HG03460 (cell line): ENCODE measurements at regions not wholly inside any gene's neighbourhood (a gene's known extent, or its start where the extent isn't known, plus 50 kb on each side); places are given as distances from the start of the nearest gene placed in this dataset.
"Not testable (repeated sequence)": the region's sequence is repeated elsewhere in the genome, so short reads cannot be mapped to it uniquely, and the experiment has no call there.

Experiments
- ATAC-seq: cut with Tn5 transposase; IDR thresholded peaks from one replicate; pipeline ENCODE4 v1.9.1; 2021; ENCODE audit not compliant: unreplicated experiment

DNA sequence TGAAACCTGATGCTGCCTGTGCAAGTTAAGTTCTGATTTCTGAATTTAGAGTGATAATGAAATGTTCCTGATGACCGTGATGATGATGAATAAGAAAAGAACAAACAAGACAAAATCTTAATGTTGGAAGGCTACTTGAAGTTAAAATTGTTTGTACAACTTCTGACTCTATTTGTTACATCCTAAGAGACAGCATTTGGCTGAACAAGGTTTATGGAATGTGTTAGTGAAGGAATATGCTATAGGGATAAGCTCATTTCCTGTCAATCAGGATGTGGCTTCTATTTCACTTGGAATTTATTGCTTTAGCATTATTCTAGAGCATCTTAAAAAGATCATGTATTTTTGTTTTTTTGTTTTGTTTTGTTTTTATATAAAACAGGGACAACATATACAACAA is 267.5 kb downstream of the FAT4 start:
- ATAC-seq = no peak

DNA sequence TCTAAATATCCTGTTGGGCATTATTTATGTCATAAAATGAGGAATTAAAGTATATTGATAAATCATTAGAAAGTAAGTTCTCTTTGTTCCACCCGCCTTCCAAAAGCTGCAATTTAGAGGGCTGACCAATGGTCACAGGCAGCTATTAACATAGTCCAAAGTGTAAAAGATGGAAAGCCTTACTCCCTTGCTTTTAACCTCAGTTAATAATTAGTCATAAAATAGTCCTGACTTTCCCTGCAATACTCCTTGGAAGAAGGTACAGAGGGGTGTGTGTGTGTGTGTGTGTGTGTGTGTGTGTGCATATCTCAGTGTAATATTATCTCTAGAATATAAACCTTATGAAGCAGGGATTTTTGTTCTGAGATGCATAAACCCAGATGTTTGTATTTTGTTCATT is 275.4 kb downstream of the FAT4 start:
- ATAC-seq = no peak

DNA sequence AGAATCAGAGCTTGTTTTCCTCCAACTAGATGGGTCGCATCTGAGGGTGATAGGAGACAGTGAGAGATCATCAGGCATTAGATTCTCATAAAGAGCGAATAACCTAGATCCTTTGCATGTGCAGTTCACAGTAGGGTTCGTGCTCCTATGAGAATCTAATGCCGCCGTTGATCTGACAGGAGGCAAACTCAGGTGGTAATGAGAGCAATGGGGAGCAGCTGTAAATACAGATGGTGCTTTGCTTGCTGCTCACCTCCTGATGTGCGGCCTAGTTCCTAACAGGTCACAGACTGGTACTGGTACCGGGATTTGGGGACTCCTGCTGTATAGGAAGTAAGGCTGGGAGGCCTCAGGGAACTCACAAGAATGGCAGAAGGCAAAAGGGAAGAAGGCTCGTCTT is 276.5 kb downstream of the FAT4 start:
- no peak for ATAC-seq

DNA sequence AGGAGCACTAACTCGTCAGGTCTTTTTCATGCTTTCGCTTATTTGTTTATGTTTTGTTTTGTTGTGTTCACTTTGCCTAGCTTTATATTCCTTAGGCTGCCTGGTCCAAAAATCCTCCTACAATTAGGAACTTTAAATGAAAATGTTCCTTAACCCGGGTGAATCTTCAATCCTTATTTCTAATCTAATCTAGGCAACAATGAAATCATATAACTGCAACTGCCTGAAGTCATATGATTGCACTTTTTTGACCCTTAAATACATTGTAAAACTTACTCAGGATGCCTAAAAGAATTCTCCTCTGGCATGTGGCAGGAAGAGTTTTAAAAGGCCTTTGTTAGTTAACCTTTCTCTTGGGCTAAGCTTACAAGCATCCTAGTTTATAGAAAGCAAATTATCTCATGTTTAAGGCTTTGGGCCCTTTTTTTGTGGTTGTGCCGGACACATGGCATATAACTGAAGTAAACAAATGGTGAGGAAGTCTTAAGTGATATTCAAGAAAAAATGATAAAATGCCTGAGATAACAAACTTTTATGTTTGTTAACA is 279.4 kb downstream of the FAT4 start:
- no peak for ATAC-seq

DNA sequence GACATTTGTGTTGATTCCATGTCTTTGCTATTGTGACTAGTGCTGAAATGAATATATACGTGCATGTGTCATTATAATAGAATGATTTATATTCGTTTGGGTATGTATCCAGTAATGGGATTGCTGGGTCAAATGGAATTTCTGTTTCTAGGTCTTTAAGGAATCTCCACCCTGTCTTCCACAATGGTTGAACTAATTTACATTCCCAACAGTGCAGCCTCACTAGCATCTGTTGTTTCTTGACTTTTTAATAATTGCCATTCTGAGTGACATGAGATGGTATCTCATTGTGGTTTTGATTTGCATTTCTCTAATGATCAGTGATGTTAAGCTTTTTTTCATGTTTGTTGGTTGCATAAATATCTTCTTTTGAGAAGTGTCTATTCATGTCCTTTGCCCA is 291.2 kb downstream of the FAT4 start:
- not testable (repeated sequence) for ATAC-seq

DNA sequence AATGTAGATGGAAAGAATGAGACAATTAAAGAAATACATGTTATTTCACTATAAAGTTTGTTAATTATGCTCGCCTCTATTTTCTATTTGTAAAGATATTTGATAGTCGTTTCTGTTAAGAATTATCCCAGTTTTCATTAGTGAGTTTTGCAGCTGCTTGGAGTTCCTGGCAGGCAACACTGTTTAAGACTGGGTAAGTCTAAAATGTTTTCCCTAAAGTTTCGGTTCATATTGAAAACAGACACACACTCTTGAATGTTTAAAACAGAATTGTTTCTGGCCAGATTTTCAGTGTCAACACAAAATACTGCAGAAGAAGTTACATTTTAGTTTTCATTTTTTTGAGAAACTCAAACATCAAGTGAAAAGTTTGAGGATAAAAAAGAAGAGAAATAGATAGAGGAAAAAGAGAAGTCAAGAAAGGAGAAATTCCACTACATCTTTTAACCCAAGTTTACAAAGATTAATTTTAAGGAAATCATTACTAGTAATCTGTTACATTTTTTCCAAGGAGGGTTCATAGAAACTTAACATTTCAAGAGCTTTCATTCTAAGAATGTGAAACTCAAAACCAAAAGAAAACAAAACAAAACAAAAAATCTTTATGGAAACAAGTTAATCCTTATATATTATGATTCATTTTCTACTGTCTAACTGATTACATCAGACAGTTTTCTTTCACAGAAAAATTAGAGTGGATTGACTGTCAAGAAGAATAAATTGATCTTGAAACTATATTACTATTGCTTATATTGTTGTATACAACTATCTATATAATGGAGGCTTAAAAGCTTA is 305.5 kb downstream of the FAT4 start:
- no peak for ATAC-seq

DNA sequence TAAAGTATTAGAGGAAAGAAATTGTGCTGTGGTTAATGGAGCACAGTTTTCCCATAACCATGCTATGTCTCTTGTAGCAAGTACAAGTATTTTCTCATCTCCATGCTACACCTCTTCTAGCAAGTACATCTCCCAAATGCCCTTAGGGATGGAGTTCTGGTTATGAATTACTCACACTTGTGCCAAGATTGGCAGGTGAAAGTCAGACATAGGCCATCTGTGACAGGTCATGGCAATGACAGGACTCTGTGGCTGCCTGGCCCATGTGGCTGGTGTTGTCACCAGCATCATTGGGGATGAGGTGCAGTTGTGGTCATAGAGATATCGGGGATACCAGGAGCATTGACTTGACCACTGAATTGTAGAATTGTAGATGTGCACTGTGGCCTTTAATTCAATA is 310.2 kb downstream of the FAT4 start:
- no peak for ATAC-seq

DNA sequence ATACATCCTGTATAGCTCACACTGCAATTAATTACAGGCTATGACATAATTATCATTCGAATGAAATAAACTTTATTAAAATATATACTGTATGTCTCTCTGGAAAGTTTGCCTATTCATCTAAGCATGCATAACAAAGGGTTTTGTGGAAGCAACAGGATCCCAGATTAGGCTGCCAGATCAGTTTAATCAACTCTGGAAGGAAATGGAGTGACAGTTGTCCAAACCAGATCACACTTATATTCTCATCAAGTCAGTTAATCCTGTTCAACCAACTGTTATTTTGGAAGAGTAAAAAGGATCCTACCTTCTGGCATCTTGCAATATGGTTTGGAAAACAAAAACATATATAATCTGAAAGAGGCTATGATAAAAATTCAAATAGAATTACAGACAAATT is 312.2 kb downstream of the FAT4 start:
- no peak for ATAC-seq

DNA sequence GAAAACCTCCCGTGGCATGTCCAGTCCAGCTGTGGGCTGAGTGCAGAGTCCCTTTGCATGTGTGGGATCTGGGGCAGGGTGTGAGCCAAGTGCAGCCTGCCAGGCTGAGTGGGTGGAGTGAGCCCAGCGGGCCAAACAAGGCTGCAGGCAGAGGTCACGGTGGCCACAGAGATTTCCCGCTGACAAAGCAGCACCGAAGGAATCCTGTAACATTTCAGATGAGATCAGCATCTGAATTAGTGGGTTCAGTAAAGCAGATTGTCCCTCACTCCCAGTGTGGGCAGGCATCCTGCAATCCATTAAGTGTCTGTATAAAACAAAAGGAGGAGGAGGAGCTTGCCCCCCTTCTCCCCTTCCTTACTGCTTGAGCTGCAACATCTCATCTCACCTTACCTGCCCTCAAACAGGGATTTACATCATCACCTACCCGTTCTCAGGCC is 324.4 kb downstream of the FAT4 start:
- no peak for ATAC-seq

DNA sequence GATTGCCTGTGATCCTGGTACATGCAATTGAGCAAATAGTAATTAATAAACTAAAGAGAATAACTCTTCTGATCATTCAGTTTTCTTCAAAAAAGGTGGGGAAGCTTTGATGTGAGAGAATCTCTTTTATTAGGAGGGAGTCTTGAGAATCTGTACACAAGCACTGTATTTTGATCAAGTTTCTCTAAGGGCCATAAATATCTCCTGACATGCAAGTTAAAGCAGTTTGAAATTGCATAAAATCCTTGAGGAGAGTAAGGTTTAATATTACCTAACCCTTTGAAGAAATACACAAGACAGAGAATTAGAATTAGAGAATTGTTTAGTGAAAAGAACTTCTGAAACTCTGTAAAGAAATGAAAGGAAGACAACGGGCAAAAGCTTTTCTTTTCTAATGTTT is 326.9 kb downstream of the FAT4 start:
- ATAC-seq = no peak

DNA sequence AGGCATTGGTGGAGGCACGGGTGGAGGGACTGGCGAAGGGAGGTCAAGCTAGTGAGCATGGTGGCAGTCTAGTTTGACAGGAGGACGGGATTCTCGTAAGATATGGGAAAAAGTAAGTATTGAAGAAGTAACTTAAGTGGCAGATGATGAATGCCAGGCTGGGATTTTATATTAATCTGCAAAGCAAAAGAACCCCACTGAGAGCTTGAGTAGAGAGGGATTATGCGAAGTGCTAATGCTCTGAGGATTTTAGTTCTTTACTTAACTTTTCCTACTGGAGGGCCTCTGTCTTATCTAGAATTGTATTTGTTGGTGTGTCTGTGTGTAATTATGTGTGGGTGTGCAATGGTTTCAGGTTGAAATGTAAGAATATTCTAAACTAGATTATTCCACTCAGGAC is 327.9 kb downstream of the FAT4 start:
- ATAC-seq = no peak

DNA sequence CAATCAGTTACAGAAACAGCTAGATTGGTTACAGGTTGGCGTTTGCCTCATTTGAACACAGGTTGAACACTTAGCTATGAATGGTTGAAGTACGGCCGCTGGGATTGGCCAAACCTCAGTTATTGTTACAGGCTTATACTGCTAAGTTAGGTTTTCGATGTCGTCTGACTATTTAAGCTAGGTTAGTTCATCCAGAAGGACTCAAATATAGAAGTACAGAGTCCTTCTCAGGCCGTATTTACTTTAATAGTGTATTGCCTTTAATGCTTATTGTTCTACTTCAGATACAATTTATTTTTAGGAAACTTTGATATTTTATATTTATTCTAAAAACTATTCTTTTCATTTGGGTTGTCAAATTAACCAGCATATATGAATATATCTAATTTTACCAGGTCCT is 334.7 kb downstream of the FAT4 start:
- ATAC-seq = no peak

DNA sequence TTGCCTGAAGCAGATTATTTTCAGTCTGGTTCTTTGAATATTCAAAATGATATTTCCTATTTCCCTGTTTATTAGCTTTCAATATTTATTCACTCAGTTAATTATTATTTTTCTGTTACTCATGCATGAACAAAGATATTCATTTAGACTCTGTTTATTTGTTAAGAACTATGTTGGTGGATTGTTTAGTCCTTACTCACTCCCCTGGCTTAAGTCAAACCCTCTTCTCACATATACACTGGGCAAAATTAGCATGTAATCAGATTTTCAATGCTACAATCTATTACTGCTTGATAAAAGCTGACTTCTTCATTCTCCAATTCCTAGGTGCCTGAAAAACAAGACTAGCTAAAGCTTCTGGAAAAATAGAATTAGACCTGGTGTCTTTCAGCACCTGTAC is 335.8 kb downstream of the FAT4 start:
- no peak for ATAC-seq

DNA sequence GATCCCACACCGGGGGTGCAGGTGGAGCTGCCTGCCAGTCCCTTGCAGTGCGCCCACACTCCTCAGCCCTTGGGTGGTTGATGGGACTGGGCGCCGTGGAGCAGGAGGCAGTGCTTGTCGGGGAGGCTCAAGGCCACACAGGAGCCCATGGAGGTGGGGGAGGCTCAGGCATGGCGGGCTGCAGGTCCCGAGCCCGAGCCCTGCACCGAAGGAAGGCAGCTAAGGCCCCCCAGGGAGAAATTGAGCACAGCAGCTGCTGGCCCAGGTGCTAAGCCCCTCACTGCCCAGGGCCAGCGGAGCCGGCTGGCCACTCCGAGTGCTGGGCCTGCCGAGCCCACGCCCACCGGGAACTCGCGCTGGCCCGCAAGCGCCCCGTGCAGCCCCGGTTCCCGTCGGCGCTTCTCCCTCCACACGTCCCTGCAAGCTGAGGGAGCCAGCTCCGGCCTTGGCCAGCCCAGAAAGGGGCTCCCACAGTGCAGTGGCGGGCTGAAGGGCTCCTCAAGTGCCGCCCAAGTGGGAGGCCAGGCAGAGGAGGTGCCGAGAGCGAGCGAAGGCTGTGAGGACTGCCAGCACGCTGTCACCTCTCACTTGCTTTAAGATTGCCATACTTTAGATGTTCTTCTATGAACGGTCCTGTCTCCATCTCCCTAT is 337.1 kb downstream of the FAT4 start:
- ATAC-seq = not testable (repeated sequence)

DNA sequence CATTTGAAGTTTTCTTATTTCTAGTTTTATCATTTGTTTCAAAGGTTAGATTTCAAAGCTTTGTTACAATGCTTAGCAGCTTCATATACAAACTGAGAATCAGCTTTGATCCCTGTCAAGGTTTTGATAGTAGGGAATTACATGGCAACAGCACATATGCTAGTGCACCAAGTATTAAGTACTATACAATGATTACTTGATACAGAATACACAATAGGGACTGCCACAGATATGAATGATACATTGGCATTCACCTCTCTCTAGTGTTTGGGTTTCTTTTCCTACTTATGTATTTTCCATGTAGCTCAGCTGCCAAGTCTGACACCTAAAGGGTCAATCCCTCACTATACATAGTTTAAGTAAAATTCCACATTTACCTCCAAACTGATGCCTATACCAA is 344.0 kb downstream of the FAT4 start:
- ATAC-seq = no peak

DNA sequence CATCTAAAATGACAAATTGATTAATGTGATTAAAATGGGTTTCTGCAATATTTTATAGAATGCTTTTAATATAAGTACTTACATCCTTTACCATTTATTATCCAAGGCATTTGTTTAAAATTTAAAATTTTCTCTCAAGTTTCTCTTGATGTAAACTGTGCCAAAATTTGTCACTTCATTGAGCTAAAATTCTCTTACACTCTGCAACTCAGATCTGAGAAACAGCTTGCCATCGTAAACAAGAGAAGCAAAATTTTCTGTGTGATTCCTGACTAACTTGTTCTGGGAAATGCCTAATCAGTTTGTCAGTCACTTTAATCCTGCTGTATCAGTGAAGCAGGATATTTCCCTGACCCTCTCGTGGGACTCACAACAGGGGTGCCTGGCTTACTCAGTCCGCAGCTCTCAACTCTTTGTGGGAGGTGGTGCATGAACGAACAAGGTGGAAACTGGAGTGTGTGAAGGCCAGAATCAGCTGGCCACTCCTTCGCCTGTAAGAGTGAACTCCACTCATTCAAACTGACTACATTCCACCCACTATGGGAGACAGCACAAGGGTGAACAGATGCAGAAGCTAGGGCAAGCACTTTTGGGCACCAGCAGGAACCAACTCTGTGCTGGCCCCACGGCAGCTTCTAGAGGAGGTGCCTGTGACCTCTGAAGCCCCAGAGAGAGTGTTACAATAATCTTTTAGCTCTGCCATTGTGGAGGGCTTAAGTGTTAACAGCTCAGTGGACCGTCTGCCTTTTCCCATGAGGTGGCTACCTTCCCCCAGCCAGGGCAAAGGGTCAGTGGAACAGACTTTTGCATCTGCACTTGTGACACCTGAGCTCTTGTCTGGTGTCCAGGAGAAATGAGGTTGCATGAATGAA is 349.4 kb downstream of the FAT4 start:
- no peak for ATAC-seq

DNA sequence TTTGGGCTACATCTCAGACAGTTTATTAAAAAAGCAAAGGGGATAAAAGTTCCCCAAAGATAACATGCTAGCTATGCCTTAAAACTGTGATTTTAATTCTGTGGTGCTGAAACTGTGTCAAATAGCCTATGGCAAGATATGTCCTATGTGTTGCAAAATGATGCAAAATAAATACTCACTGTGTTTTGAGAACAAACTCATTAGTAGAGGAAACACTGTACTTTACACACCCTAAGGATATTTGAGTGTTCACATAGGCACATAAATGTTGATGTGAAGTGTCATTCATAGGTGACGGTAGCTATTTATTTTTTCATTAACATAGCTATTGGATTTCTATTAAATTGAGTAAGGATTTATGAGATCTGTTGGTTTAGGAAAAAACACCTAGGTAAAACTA is 351.9 kb downstream of the FAT4 start:
- no peak for ATAC-seq

DNA sequence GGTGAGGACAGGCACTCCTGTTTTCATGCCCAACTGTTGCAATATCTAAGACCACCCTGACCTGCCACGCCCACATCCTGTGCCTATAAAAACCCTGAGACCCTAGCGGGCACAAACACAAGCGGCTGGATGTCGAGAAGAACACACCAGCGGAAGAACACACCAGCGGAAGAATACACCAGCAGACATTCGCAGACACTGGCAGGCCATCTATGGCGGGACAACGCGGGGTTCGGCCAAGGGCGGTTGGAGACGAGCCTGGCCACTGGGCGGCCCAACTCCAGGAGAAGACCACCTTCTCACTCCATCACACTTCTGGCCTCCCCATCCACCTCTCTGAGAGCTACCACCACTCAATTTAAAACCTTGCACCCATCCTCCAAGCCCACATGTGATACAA is 361.4 kb downstream of the FAT4 start:
- ATAC-seq = no peak

DNA sequence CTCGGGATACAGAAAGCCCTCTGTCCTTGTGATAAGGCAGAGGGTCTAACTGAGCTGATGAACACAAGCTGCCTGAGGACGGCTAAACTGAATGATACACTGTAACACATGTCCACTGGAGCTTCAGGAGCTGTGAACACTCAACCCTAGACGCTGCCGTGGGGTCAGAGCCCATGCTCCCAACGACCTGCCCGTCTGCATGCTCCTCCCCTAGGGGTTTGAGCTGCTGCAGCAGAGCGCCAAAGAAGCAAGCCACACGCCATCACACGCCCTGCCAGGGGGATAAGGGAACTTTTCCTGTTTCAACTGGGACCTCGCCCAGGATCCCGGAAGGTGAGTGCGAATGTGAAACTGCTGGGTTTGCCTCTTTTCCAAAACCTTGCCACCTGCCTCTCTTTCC is 361.8 kb downstream of the FAT4 start:
- ATAC-seq = no peak

DNA sequence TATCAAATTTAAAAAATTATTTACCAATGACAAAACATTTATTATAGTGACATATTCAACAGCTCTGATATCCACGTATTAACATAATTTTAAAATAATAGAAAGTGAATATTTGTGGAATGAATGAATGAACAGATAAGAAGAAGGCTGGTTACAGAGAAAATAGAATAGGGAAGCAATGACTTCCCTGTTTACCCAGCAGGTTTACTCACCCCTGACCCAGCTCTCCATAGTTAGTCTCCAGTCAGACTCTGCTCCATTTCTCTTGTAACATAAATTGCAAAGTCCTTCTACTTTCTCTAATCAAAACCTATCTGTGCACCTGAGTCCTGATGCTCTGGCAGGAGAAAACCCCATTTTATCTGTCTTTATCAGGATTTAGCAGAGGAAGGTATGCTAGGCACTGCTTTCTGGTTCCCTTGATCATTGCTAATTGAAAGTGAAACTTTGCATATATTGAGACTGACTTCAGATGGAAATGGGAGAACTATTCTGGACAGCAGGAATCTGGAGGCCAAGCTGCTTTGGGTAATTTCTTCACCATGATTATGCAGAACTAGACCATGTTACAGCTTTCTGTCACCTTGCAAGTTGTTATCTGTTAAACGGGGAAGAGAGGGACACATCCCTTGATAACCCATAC is 363.0 kb downstream of the FAT4 start:
- ATAC-seq = no peak

DNA sequence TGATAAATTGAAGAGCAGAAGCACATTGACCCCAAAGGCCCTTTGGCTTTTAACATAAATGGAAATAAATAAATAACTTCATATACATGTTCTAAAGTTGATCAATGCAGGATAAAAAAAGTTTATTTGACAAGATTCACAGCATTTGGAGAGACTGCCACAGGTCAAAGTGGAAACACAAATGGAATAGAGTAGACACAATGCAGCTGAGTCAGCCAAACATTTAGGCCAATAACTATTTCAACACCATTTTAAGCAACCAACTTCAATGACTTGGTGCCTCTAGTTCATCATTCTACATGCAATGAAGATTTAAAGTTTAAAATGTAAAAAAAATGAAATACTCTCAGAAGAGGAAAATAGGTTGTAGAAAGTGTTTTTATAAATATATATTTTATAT is 365.2 kb downstream of the FAT4 start:
- no peak for ATAC-seq
